ENCODE measurements at regions not wholly inside any gene's neighbourhood (a gene's known extent, or its start where the extent isn't known, plus 50 kb on each side); places are given as distances from the start of the nearest gene placed in this dataset.

GRCh38 chr14:40452674-40453073, 1020.4 kb upstream of the FBXO33 start:
- intact Hi-C loops (cut with DNase I) = no loop called here
- no peaks in the 10 kb centered on the region for H3K27me3 ChIP-seq
- H3K9me3 ChIP-seq = peaks cover 0 to 4% (median 0%) of the 10 kb centered on the region in 12 donors
- DNase-seq = no peak
- H3K27ac ChIP-seq = no peak overlapping the region
- no peak for TF ChIP-seq POLR2A (IDR thresholded peaks at IDR 0.05)
- no peak for TF ChIP-seq CTCF (IDR thresholded peaks at IDR 0.05)
- no peak for ATAC-seq
- WGBS, 4 donors = 90 to 96% (median 95%) methylated on average over 1 of the region's 1 CpG
- no peak overlapping the region for H3K4me3 ChIP-seq
- H3K36me3 ChIP-seq = no peaks in the 10 kb centered on the region
- H3K4me1 ChIP-seq = no peaks in the 10 kb centered on the region

DNA sequence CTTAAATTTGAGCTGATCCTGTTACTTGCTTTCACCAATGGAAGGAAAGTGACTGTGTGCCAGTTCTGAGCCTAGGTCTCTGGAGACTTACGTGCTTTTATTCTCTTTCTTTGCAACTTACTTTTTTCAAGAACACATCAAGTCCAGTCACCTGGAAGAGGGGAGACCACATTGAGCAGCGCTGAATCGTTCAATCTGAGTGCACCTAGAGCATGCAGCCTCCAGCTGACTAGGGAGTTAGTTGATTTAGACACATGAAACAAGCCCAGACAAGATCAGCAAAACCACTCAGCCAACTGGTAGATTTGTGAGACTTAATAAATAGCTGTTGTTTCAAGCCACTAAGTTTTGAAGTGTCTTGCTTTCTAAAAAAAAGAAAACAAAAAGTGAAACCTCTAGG, 1014.8 kb upstream of the FBXO33 start:
- H3K9me3 ChIP-seq = no peaks in the 10 kb centered on the region
- no peak overlapping the region for H3K4me3 ChIP-seq
- 84 to 92% (median 89%) methylated on average over 3 of the region's 3 CpGs for WGBS, 4 donors
- H3K36me3 ChIP-seq = no peaks in the 10 kb centered on the region
- H3K27ac ChIP-seq = no peak overlapping the region
- TF ChIP-seq POLR2A (IDR thresholded peaks at IDR 0.05) (no peak), CTCF (IDR thresholded peaks at IDR 0.05) (no peak)
- no peaks in the 10 kb centered on the region for H3K4me1 ChIP-seq
- no peak for ATAC-seq
- intact Hi-C loops (cut with DNase I) = no loop called here
- no peaks in the 10 kb centered on the region for H3K27me3 ChIP-seq
- no peak for DNase-seq

DNA sequence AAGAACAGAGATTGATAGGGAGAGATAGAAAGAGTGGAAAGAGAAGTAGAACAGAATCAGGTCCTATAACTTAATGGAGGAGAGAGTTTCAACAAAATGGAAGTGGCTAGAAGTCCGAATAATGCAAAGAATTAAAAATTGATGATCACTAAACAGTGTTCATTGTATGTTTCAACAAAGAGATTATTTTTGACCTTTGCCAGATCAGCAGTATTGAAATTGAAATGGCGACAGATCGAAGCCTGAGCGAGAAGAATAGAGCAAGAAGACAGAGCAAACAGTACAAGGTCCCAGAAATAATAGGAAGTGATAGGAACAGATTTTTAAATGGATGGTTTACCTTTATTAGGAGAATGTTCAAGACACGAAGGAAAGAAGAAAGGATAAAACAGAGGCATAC, 1012.8 kb upstream of the FBXO33 start:
- intact Hi-C loops (cut with DNase I) = no loop called here
- 89 to 91% (median 90%) methylated on average over 5 of the region's 5 CpGs for WGBS, 4 donors
- TF ChIP-seq CTCF (IDR thresholded peaks at IDR 0.05) = no peak
- TF ChIP-seq POLR2A (IDR thresholded peaks at IDR 0.05) = no peak
- no peak overlapping the region for H3K4me3 ChIP-seq
- no peaks in the 10 kb centered on the region for H3K4me1 ChIP-seq
- no peaks in the 10 kb centered on the region for H3K9me3 ChIP-seq
- no peaks in the 10 kb centered on the region for H3K36me3 ChIP-seq
- no peak for ATAC-seq
- H3K27ac ChIP-seq = no peak overlapping the region
- H3K27me3 ChIP-seq = no peaks in the 10 kb centered on the region
- DNase-seq = no peak

DNA sequence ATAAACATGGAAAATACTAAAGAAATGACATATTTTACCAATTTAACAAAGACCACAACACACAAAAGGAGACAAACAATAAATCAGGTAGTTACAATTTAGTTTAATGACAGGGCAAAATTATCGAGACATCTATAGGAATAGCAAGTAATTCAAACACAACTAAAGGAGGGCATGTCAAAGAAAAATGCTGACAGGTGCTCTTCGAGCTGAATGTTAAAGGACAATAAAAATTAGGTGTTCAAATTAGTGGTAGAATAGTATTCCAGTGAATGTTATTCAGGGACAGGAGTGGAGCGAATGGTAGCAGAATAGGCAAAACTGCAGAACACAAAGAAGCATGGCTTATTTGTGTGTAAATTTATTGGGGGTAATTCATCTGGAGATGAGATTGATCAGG, 1004.3 kb upstream of the FBXO33 start:
- TF ChIP-seq POLR2A (IDR thresholded peaks at IDR 0.05) (no peak), CTCF (IDR thresholded peaks at IDR 0.05) (no peak)
- no peak overlapping the region for H3K27ac ChIP-seq
- no peaks in the 10 kb centered on the region for H3K9me3 ChIP-seq
- no peaks in the 10 kb centered on the region for H3K27me3 ChIP-seq
- H3K4me1 ChIP-seq = no peaks in the 10 kb centered on the region
- WGBS, 4 donors = 83 to 87% (median 85%) methylated on average over 3 of the region's 3 CpGs
- H3K4me3 ChIP-seq = no peak overlapping the region
- DNase-seq (no peak), ATAC-seq (no peak)
- H3K36me3 ChIP-seq = no peaks in the 10 kb centered on the region
- intact Hi-C loops (cut with DNase I) = no loop called here
